Endothelial cell (in vitro differentiated cells): ENCODE measurements at regions not wholly inside any gene's neighbourhood (a gene's known extent, or its start where the extent isn't known, plus 50 kb on each side); places are given as distances from the start of the nearest gene placed in this dataset.

Source experiments
- DNase-seq: peaks from one replicate; pipeline ENCODE4 v3.0.0; 2021; ENCODE audit warnings: low spot score
- H3K27ac Mint-ChIP-seq: one replicate; pipeline ENCODE4 v1.8.0; 2021; ENCODE audit warnings: mixed read lengths, inconsistent platforms; ENCODE audit not compliant: unreplicated experiment
- H3K27me3 Mint-ChIP-seq: one replicate; pipeline ENCODE4 v1.8.0; 2021; ENCODE audit warnings: mild to moderate bottlenecking, moderate library complexity, mixed read lengths, inconsistent platforms; ENCODE audit not compliant: unreplicated experiment
- H3K36me3 Mint-ChIP-seq: one replicate; pipeline ENCODE4 v1.8.0; 2021; ENCODE audit warnings: mild to moderate bottlenecking, low read depth, mixed read lengths, inconsistent platforms; ENCODE audit not compliant: unreplicated experiment
- H3K4me1 Mint-ChIP-seq: one replicate; pipeline ENCODE4 v1.8.0; 2021; ENCODE audit warnings: mild to moderate bottlenecking, mixed read lengths, inconsistent platforms; ENCODE audit not compliant: unreplicated experiment
- H3K4me3 Mint-ChIP-seq: one replicate; pipeline ENCODE4 v1.8.0; 2021; ENCODE audit warnings: mild to moderate bottlenecking, mixed read lengths, inconsistent platforms; ENCODE audit not compliant: unreplicated experiment
- H3K9me3 Mint-ChIP-seq: one replicate; pipeline ENCODE4 v1.8.0; 2021; ENCODE audit warnings: mixed read lengths, inconsistent platforms; ENCODE audit not compliant: unreplicated experiment
- TF ChIP-seq, protein P1 (sequence below): fragments of 200-600 bp; sonication (generic); IDR thresholded peaks from one replicate; pipeline ENCODE4 v1.5.0; 2021; ENCODE audit warnings: antibody characterized with exemption; ENCODE audit not compliant: unreplicated experiment

DNA sequence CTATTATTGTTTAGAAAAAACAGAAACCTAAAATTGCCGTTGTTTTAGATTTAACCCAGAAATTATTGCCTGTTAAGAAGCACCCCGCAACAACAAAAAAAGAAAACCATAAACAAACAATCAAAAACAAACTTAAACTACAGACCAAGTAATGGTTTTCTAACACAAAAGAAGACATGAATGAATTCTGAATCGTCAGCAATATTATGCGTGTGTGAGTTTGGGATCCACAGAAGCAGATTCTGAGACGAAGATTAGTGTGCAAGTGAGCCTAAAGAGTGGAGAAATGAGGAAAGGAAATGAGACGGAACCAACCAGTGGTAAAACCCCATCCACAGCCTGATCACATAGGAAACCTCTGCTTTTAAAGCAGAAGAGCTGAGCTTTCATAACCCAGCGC, 1514.9 kb upstream of the PIK3C3 start:
- Mint-ChIP-seq H3K4me1 (no peaks in the 10 kb centered on the region), H3K27ac (no peak overlapping the region), H3K9me3 (no peaks in the 10 kb centered on the region), H3K4me3 (no peak overlapping the region), H3K36me3 (no peaks in the 10 kb centered on the region), H3K27me3 (no peaks in the 10 kb centered on the region)
- DNase-seq, result no peak
- TF ChIP-seq, protein P1, sequence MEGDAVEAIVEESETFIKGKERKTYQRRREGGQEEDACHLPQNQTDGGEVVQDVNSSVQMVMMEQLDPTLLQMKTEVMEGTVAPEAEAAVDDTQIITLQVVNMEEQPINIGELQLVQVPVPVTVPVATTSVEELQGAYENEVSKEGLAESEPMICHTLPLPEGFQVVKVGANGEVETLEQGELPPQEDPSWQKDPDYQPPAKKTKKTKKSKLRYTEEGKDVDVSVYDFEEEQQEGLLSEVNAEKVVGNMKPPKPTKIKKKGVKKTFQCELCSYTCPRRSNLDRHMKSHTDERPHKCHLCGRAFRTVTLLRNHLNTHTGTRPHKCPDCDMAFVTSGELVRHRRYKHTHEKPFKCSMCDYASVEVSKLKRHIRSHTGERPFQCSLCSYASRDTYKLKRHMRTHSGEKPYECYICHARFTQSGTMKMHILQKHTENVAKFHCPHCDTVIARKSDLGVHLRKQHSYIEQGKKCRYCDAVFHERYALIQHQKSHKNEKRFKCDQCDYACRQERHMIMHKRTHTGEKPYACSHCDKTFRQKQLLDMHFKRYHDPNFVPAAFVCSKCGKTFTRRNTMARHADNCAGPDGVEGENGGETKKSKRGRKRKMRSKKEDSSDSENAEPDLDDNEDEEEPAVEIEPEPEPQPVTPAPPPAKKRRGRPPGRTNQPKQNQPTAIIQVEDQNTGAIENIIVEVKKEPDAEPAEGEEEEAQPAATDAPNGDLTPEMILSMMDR, result no peak

DNA sequence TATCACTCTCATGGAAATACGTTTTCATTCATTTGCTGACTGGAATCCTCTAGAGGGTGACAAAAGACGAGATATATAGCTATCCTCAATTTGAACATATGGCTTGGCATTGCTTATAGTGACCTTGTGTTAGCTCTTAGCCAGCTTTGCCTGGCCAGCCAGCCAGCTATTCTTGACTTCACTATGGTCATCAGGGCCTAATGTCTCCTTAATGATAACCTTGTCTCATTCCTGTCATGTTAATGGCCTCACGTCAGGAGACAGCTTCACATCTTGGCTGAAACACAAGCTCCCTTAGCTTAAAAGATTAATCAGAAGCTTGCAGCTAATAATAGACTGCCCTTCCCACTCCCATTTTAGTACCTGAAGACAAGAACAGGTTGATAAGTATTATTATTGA, 1517.5 kb upstream of the PIK3C3 start:
- Mint-ChIP-seq H3K27me3 (no peaks in the 10 kb centered on the region), H3K9me3 (no peaks in the 10 kb centered on the region), H3K36me3 (no peaks in the 10 kb centered on the region), H3K4me1 (no peaks in the 10 kb centered on the region), H3K27ac (no peak overlapping the region), H3K4me3 (no peak overlapping the region)
- TF ChIP-seq, protein P1, result no peak
- no peak for DNase-seq

GRCh38 chr18:40431071-40431985, 1523.7 kb upstream of the PIK3C3 start:
- no peak for DNase-seq
- Mint-ChIP-seq H3K4me3 (no peak overlapping the region), H3K36me3 (no peaks in the 10 kb centered on the region), H3K27ac (no peak overlapping the region), H3K4me1 (no peaks in the 10 kb centered on the region), H3K27me3 (no peaks in the 10 kb centered on the region), H3K9me3 (no peaks in the 10 kb centered on the region)
- TF ChIP-seq, protein P1, result no peak

- Mint-ChIP-seq H3K4me3 (no peak overlapping the region), H3K27ac (no peak overlapping the region), H3K27me3 (no peaks in the 10 kb centered on the region), H3K36me3 (no peaks in the 10 kb centered on the region), H3K4me1 (no peaks in the 10 kb centered on the region), H3K9me3 (no peaks in the 10 kb centered on the region)
- TF ChIP-seq, protein P1, result no peak
- DNase-seq, result no peak
Observed at GRCh38 chr18:40423291-40423690, 1531.7 kb upstream of the PIK3C3 start.

DNA sequence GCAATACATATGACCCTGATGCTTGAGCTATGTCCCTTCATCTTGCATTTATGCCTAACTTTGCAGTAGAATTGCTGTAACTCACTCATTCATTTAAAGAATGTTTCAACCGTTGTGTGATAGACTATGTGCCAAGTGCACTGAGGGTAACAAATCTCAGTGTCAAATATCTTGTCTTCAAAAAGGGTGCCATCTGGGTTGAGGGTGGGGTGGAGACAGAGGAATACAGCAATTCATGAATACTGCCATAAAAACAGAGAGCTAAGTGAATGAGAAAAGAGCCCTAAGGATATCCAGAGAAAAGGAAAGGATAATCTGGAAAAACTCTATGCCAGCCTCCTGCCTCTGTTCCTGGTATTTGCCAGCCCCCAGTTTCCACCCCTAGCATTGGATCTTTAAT, 1534.4 kb upstream of the PIK3C3 start:
- H3K9me3 Mint-ChIP-seq, result no peaks in the 10 kb centered on the region
- no peak overlapping the region for H3K27ac Mint-ChIP-seq
- TF ChIP-seq, protein P1, result no peak
- no peak overlapping the region for H3K4me3 Mint-ChIP-seq
- H3K4me1 Mint-ChIP-seq, result no peaks in the 10 kb centered on the region
- no peak for DNase-seq
- no peaks in the 10 kb centered on the region for H3K36me3 Mint-ChIP-seq
- H3K27me3 Mint-ChIP-seq, result no peaks in the 10 kb centered on the region
